GM12874 (cell line): ENCODE measurements at regions not wholly inside any gene's neighbourhood (a gene's known extent, or its start where the extent isn't known, plus 50 kb on each side); places are given as distances from the start of the nearest gene placed in this dataset.

Source experiments
- CTCF ChIP-seq: IDR thresholded peaks from 2 replicates; pipeline ENCODE4 v1.5.1; 2011; ENCODE audit warnings: low read depth, mild to moderate bottlenecking, control low read depth, low read length, moderate library complexity; ENCODE audit not compliant: insufficient read depth

DNA sequence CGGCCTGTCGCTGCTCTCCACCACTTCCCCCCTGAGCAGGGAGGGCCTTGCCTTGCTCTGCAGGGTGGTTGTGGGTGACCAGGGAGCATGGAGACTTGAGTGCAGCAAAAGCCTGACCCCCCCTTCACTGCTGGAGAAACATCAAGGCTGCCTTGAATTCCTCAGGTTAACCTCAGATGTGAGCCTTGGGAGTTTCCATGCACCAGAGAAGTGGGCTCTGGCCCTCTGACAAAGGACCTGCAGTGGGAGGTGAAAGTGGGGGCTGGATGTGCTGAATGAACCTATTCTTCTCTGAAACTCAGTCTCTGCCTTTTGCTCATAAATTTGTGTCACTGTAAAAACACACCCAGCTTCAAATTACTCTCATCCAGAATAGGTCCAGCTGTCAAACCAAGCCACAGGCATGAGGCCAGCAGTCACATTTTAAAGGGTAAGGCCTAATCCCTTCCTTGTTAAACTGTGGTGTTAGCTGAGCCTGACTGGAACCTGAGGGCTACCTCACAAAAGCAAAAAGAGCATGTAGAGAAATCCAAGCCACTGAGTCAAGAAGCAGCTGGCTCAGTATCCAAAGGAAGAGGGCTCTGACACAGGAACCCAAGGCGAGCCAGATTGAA, 356.8 kb downstream of the CCSER2 start:
- no peak for TF ChIP-seq CTCF

- no peak for TF ChIP-seq CTCF
Observed at GRCh38 chr10:84693006-84693405, 364.6 kb downstream of the CCSER2 start.

DNA sequence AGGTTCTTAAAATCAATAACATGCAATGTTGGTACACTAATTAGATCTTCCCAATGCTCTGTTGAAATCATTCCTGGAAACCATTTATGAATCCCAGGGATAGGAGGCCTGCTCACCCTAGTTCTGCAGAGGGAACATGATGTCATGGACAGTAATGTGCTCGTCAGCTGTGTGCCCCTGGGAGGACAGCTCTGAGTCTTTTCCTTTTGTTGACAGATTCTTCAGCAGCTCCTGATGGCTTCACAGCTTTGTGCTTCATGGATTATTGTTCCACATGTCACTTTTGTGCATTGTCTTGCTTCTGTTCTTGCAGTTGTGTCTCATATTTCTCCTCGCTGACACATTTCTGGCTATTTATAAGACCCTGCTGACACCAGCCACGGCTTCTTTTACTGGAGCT, 367.5 kb downstream of the CCSER2 start:
- no peak for TF ChIP-seq CTCF

DNA sequence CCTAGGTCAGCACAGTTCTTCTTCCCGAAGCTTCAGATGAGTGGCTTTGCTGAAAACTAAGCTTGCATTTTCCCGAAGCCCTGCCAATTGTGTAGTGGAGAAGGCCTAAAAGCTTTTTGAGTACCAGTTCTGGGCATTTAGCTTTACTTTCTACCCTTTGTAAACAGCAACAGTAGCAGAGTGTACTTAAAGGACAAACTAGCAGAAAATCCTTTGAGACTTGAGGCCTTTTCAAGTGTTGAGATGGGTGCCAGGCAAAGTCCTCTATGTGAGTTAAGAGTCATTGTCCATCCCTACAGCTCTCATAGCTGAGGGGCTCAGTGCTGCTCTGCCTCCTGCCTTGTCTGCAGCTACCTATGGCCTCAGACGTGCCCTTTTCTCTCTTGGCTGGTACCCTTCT, 368.2 kb downstream of the CCSER2 start:
- TF ChIP-seq CTCF: no peak

GRCh38 chr10:84698989-84699388, 370.6 kb downstream of the CCSER2 start:
- no peak for TF ChIP-seq CTCF

- TF ChIP-seq CTCF: no peak
Observed at GRCh38 chr10:84700668-84701369, 372.4 kb downstream of the CCSER2 start.

GRCh38 chr10:84701370-84701720, 373.0 kb downstream of the CCSER2 start:
- no peak for TF ChIP-seq CTCF
